Esophagus squamous epithelium (tissue), 5 donors: ENCODE measurements at regions not wholly inside any gene's neighbourhood (a gene's known extent, or its start where the extent isn't known, plus 50 kb on each side); places are given as distances from the start of the nearest gene placed in this dataset.
"Not testable (repeated sequence)": the region's sequence is repeated elsewhere in the genome, so short reads cannot be mapped to it uniquely, and the experiment has no call there.

Experiments
- DNase-seq: peaks from one replicate; lab custom pipeline; 2025; lab: John Stamatoyannopoulos, UW
- H3K27ac ChIP-seq, 4 donors: fragments of 200-600 bp; sonication (generic); one replicate each; pipeline ENCODE4 v1.5.1; 2016 to 2019; ENCODE audit warnings: mild to moderate bottlenecking in 1 of 4
- H3K27me3 ChIP-seq, 4 donors: fragments of 200-600 bp; sonication (generic); 1 replicate in 3 of 4; 2 replicates in 1 of 4; pipeline versions ENCODE4 v1.5.1 to v1.6.0; 2017 to 2021; ENCODE audit warnings: antibody characterized with exemption in 1 of 4
- H3K36me3 ChIP-seq, 3 donors: fragments of 200-600 bp; sonication (generic); one replicate each; pipeline ENCODE4 v1.5.1; 2016 to 2019
- H3K4me1 ChIP-seq, 3 donors: fragments of 200-600 bp; sonication (generic); one replicate each; pipeline ENCODE4 v1.5.1; 2017 to 2019
- H3K4me3 ChIP-seq, 4 donors: fragments of 200-600 bp; sonication (generic); 1 replicate in 3 of 4; 2 replicates in 1 of 4; pipeline ENCODE4 v1.5.1; 2016 to 2019; ENCODE audit warnings: mild to moderate bottlenecking in 2 of 4, moderate library complexity in 1 of 4
- H3K9me3 ChIP-seq, 3 donors: fragments of 200-600 bp; sonication (generic); one replicate each; pipeline ENCODE4 v1.5.1; 2016 to 2019
- CTCF ChIP-seq, 6 experiments: fragments of 450-650 bp in 4 of 6; fragments of 200-600 bp in 2 of 6; sonication (generic) in 2 of 6; IDR thresholded peaks; one replicate each; pipeline ENCODE4 v1.5.1; 2016 to 2019; ENCODE audit warnings: antibody characterized with exemption in 6 of 6, mild to moderate bottlenecking in 4 of 6, moderate library complexity in 4 of 6
- POLR2A ChIP-seq, 4 donors: fragments of 450-650 bp; IDR thresholded peaks; one replicate each; pipeline ENCODE4 v1.6.1; 2017; ENCODE audit warnings: antibody characterized with exemption in 4 of 4, mild to moderate bottlenecking in 4 of 4, moderate library complexity in 3 of 4
- whole genome bisulfite sequencing, 2 donors: methylation state at CpG; one replicate each; pipeline ENCODE4 v1.1.5; 2018; 5-methylcytosine and 5-hydroxymethylcytosine counted together
- intact Hi-C: fragments of 100-400 bp; cut with DNase I; formaldehyde crosslinking; loops from one replicate; pipeline ENCODE4 v1.15.0; 2022
- donor health status: DM: yes; HTN: yes; CAD: no.

- Histone ChIP-seq H3K27ac (no peak overlapping the region), H3K9me3 (no peaks in the 10 kb centered on the region), H3K4me3 (no peak overlapping the region), H3K4me1 (no peaks in the 10 kb centered on the region), H3K27me3 (no peaks in the 10 kb centered on the region), H3K36me3 (no peaks in the 10 kb centered on the region)
- WGBS, 2 donors = 79 to 81% methylated on average over 1 of the region's 1 CpG
- intact Hi-C loops = no loop called here
- DNase-seq = no peak
- TF ChIP-seq CTCF (IDR thresholded peaks at IDR 0.05) = no peak
- TF ChIP-seq POLR2A (IDR thresholded peaks at IDR 0.05) = no peak
Observed at GRCh38 chr14:23895053-23895419, 58.5 kb upstream of the DHRS4 start.

GRCh38 chr14:23895480-23895879 is 58.1 kb upstream of the DHRS4 start:
- no peaks in the 10 kb centered on the region for H3K4me1 ChIP-seq
- TF ChIP-seq POLR2A (IDR thresholded peaks at IDR 0.05) = no peak
- TF ChIP-seq CTCF (IDR thresholded peaks at IDR 0.05) = peak in 1 of 6 experiments; percentile 8
- no peak overlapping the region for H3K27ac ChIP-seq
- H3K9me3 ChIP-seq = no peaks in the 10 kb centered on the region
- H3K27me3 ChIP-seq = no peaks in the 10 kb centered on the region
- WGBS, 2 donors = 58 to 72% methylated on average over 3 of the region's 3 CpGs
- intact Hi-C loops = no loop called here
- no peaks in the 10 kb centered on the region for H3K36me3 ChIP-seq
- no peak for DNase-seq
- H3K4me3 ChIP-seq = no peak overlapping the region

GRCh38 chr14:23896609-23897153 is 56.9 kb upstream of the DHRS4 start:
- 47 to 52% methylated on average over 5 of the region's 5 CpGs for WGBS, 2 donors
- no peaks in the 10 kb centered on the region for H3K4me1 ChIP-seq
- TF ChIP-seq POLR2A (IDR thresholded peaks at IDR 0.05) (no peak), CTCF (IDR thresholded peaks at IDR 0.05) (no peak)
- no peak overlapping the region for H3K4me3 ChIP-seq
- no peak for DNase-seq
- H3K27me3 ChIP-seq = no peaks in the 10 kb centered on the region
- no peaks in the 10 kb centered on the region for H3K9me3 ChIP-seq
- no peak overlapping the region for H3K27ac ChIP-seq
- intact Hi-C loops = no loop called here
- no peaks in the 10 kb centered on the region for H3K36me3 ChIP-seq

- DNase-seq, H3K27me3 ChIP-seq, intact Hi-C loops, H3K9me3 ChIP-seq, H3K4me1 ChIP-seq, H3K27ac ChIP-seq, H3K4me3 ChIP-seq, H3K36me3 ChIP-seq: not testable (repeated sequence)
- WGBS, 2 donors = 75 to 88% methylated on average over 2 of the region's 2 CpGs
Observed at GRCh38 chr14:23897291-23897690, 56.3 kb upstream of the DHRS4 start.

- H3K27me3 ChIP-seq, H3K4me3 ChIP-seq, intact Hi-C loops, H3K27ac ChIP-seq, H3K9me3 ChIP-seq, H3K36me3 ChIP-seq, H3K4me1 ChIP-seq, DNase-seq: not testable (repeated sequence)
- WGBS, 2 donors = no CpG with 5 or more reads among the region's 20 CpGs
Observed at GRCh38 chr14:23898359-23898758, 55.2 kb upstream of the DHRS4 start.

- no peak for TF ChIP-seq POLR2A (IDR thresholded peaks at IDR 0.05)
- no peak for TF ChIP-seq CTCF (IDR thresholded peaks at IDR 0.05)
- WGBS, 2 donors = 79 to 86% methylated on average over 8 of the region's 8 CpGs
- Histone ChIP-seq H3K4me3 (no peak overlapping the region), H3K4me1 (no peaks in the 10 kb centered on the region), H3K27ac (no peak overlapping the region), H3K27me3 (no peaks in the 10 kb centered on the region), H3K9me3 (no peaks in the 10 kb centered on the region), H3K36me3 (no peaks in the 10 kb centered on the region)
- DNase-seq = no peak
- intact Hi-C loops = no loop called here
Observed at GRCh38 chr14:23899788-23900187, 53.8 kb upstream of the DHRS4 start.
